ENCODE measurements at regions not wholly inside any gene's neighbourhood (a gene's known extent, or its start where the extent isn't known, plus 50 kb on each side); places are given as distances from the start of the nearest gene placed in this dataset.

- H3K9ac ChIP-seq = no peak overlapping the region
Observed at GRCh38 chr3:72594615-72595215, 253.5 kb downstream of the SHQ1 start.

More at GRCh38 chr3:72594615-72595215, 253.5 kb downstream of the SHQ1 start:
- no peak overlapping the region for H3K4me2 ChIP-seq
- no peaks in the 10 kb centered on the region for H3K9me3 ChIP-seq
- ChIA-PET POLR2A (no interaction called here), CTCF (no interaction called here)
- H3K36me3 ChIP-seq (replicated peaks in 1 of 2; ENCODE audit: control insufficient read depth in 1 of 2, insufficient read depth in 2 of 2, low read length in 1 of 2) = no peaks in the 10 kb centered on the region
- WGBS (ENCODE audit: low lambda C conversion rate) = 73% methylated on average over 3 of the region's 3 CpGs
- H3K79me2 ChIP-seq (ENCODE audit: insufficient read depth) = no peaks in the 10 kb centered on the region
- H3K9me2 ChIP-seq = no peaks in the 10 kb centered on the region
- no peak overlapping the region for H2AFZ ChIP-seq (ENCODE audit: low read depth)
- no peak overlapping the region for H3K4me3 ChIP-seq (ENCODE audit: low read depth in 2 of 2, low read length in 1 of 2)
- H3K4me1 ChIP-seq (ENCODE audit: control insufficient read depth in 1 of 2, insufficient read depth in 2 of 2, low read depth in 1 of 2, low read length in 1 of 2) = peaks cover 0 to 28% of the 10 kb centered on the region in 2 experiments; a peak in 1 of 4 replicates
- no peaks in the 10 kb centered on the region for H3K27me3 ChIP-seq (ENCODE audit: insufficient read depth)
- no peak for DNase-seq
- no peak overlapping the region for H3K27ac ChIP-seq (ENCODE audit: low read depth in 2 of 2, low read length in 1 of 2)
- no peak for TF ChIP-seq TCF12 (IDR thresholded peaks at IDR 0.05)
- no peak for TF ChIP-seq GABPA (IDR thresholded peaks at IDR 0.05; ENCODE audit: low read depth)
- TF ChIP-seq NRF1 (IDR thresholded peaks at IDR 0.05; ENCODE audit: low read depth, low read length) = no peak
- TF ChIP-seq RXRA (IDR thresholded peaks at IDR 0.05; ENCODE audit: borderline replicate concordance, low read depth) = no peak
- no peak for TF ChIP-seq CTCF (IDR thresholded peaks at IDR 0.05)
- no peak for TF ChIP-seq EZH2phosphoT487 (IDR thresholded peaks at IDR 0.05; ENCODE audit: borderline replicate concordance, low read depth)
- TF ChIP-seq, protein P1, sequence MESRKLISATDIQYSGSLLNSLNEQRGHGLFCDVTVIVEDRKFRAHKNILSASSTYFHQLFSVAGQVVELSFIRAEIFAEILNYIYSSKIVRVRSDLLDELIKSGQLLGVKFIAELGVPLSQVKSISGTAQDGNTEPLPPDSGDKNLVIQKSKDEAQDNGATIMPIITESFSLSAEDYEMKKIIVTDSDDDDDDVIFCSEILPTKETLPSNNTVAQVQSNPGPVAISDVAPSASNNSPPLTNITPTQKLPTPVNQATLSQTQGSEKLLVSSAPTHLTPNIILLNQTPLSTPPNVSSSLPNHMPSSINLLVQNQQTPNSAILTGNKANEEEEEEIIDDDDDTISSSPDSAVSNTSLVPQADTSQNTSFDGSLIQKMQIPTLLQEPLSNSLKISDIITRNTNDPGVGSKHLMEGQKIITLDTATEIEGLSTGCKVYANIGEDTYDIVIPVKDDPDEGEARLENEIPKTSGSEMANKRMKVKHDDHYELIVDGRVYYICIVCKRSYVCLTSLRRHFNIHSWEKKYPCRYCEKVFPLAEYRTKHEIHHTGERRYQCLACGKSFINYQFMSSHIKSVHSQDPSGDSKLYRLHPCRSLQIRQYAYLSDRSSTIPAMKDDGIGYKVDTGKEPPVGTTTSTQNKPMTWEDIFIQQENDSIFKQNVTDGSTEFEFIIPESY (IDR thresholded peaks at IDR 0.05; ENCODE audit: borderline replicate concordance, low read depth) = no peak
- no peak for TF ChIP-seq USF1 (IDR thresholded peaks at IDR 0.05; ENCODE audit: borderline replicate concordance, low read depth)
- no peak for TF ChIP-seq SIN3A (IDR thresholded peaks at IDR 0.05; ENCODE audit: borderline replicate concordance, low read depth, low read length)
- TF ChIP-seq RFX5 (IDR thresholded peaks at IDR 0.05; ENCODE audit: low read length) = no peak
- no peak for TF ChIP-seq FOSL2 (IDR thresholded peaks at IDR 0.05; ENCODE audit: borderline replicate concordance, low read depth)
- TF ChIP-seq GATA2 (CRISPR knock-in tag; IDR thresholded peaks at IDR 0.05) = no peak
- no peak for TF ChIP-seq YY1 (IDR thresholded peaks at IDR 0.05; ENCODE audit: low read depth)
- no peak for TF ChIP-seq TAF1 (IDR thresholded peaks at IDR 0.05; ENCODE audit: borderline replicate concordance, low read depth, low read length)
- no peak for TF ChIP-seq NFIC (IDR thresholded peaks at IDR 0.05; ENCODE audit: borderline replicate concordance)
- TF ChIP-seq RAD21 (IDR thresholded peaks at IDR 0.05; ENCODE audit: low read length) = no peak
- TF ChIP-seq, protein P2, sequence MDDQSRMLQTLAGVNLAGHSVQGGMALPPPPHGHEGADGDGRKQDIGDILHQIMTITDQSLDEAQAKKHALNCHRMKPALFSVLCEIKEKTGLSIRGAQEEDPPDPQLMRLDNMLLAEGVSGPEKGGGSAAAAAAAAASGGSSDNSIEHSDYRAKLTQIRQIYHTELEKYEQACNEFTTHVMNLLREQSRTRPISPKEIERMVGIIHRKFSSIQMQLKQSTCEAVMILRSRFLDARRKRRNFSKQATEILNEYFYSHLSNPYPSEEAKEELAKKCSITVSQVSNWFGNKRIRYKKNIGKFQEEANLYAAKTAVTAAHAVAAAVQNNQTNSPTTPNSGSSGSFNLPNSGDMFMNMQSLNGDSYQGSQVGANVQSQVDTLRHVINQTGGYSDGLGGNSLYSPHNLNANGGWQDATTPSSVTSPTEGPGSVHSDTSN (IDR thresholded peaks at IDR 0.05) = no peak
- TF ChIP-seq, protein P3, sequence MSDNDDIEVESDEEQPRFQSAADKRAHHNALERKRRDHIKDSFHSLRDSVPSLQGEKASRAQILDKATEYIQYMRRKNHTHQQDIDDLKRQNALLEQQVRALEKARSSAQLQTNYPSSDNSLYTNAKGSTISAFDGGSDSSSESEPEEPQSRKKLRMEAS (IDR thresholded peaks at IDR 0.05; ENCODE audit: low read depth) = no peak
- H3F3A ChIP-seq (replicated peaks; ENCODE audit: insufficient read depth) = no peaks in the 10 kb centered on the region
- H4K20me1 ChIP-seq (ENCODE audit: insufficient read depth) = no peaks in the 10 kb centered on the region
